Ammon's horn (tissue), 1 donor: ENCODE measurements at regions not wholly inside any gene's neighbourhood (a gene's known extent, or its start where the extent isn't known, plus 50 kb on each side); places are given as distances from the start of the nearest gene placed in this dataset.
A peak's percentile ranks its signal among the peaks of the same experiment; 100 is the strongest.

ENCODE experiments used
- DNase-seq: peaks from one replicate; pipeline ENCODE4 v3.0.0-alpha.2; 2016; ENCODE audit warnings: low spot score

- DNase-seq: no peak
Observed at GRCh38 chr21:14722841-14723483, 176.8 kb upstream of the SAMSN1 start.

GRCh38 chr21:14720237-14720636, 174.1 kb upstream of the SAMSN1 start:
- no peak for DNase-seq

DNA sequence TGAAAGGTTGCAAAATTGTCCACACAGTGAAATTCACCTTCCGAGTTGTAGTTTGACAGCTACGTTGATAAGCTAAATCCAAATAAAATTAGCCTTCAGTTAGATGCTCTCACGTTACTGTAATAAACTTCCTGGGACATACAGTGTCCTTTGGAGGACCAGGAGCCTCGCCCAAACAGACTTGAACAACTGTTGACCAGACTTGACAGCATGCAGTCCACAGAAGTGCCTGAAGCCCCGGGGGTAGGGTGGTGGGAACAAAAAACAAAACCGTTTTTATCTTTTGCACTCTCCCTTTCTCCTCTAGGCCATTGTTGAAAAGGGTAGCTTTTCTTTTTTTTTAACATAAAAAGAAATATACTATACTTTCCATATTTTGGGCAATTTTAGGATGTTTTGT, 172.8 kb upstream of the SAMSN1 start:
- no peak for DNase-seq

DNA sequence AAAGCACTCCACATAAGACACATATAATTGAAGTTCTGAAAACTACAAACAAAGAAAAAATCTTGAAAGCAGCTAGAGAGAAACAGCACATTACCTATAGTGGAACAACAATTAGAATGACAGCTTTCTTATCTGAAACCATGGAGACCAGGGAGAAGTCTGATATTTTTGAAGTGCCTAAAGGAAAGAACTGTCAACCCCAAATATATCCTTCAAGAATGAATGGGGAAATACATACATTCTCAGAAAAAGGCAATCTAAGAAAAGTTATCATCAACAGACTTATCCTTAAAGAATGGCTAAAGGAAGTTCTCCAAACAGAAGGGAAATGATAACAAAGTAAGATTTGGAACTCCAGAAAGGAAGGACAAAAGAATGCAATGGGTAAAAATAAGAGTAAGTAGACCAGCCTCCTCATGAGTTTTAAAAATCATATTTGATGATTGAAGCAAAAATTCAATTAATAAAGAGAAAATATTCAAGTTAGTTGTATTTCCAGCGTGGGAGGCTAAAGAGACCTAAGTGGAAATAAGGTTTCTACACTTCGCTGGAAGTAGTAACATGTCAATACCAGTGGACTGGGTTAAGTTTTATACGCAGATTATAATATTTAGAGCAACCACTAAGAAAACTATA, 170.8 kb upstream of the SAMSN1 start:
- no peak for DNase-seq

- no peak for DNase-seq
Observed at GRCh38 chr21:14713109-14713508, 167.0 kb upstream of the SAMSN1 start.

DNA sequence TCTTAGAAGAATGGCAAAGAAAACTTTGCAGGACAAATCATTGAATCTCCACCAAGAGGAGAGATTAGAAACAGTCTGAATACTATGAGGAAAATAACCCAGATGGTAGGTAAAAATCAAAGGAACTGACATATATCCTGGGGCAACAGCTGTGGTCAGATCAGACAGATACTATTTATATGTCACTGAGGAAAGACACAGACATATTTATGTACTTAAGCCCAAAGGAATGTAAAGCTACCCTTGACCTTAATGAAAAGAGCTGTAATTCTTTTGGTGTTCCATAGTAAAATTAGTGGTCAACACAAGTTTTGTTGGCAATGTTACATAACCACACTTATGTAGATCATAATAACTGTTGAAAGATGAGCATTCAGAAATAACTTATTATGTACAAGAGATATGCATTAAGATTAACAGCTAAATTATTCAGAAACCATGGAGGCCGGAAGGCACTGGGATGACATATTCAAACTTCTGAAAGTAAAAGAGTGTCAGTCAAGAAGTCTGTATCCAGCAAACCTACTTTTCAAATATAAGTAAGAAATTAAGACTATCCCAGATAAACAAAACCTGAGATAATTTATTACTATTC, 166.1 kb upstream of the SAMSN1 start:
- no peak for DNase-seq

- DNase-seq: no peak
Observed at GRCh38 chr21:14711287-14711686, 165.2 kb upstream of the SAMSN1 start.

DNA sequence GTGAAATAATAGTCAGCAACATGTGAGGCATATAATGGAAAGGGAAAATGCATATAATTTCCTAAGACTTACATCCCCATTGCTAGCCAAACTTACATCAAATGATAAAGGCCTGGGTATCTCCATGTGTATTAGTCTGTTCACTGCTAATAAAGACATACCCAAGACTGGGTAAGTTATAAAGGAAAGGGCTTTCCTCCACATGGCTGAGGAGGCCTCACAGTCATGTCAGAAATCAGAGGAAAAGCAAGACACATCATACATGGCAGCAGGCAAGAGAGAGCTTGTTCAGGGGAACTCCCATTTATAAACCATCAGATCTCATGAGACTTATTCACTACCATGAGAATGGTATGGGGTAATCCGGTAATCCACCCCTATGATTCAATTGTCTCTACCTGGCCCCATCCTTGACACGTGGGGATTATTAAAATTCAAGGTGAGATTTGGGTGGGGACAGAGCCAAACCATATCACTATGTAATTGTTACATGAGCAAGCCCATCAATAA, 161.5 kb upstream of the SAMSN1 start:
- DNase-seq: no peak

- no peak for DNase-seq
Observed at GRCh38 chr21:14706712-14707510, 160.8 kb upstream of the SAMSN1 start.

DNA sequence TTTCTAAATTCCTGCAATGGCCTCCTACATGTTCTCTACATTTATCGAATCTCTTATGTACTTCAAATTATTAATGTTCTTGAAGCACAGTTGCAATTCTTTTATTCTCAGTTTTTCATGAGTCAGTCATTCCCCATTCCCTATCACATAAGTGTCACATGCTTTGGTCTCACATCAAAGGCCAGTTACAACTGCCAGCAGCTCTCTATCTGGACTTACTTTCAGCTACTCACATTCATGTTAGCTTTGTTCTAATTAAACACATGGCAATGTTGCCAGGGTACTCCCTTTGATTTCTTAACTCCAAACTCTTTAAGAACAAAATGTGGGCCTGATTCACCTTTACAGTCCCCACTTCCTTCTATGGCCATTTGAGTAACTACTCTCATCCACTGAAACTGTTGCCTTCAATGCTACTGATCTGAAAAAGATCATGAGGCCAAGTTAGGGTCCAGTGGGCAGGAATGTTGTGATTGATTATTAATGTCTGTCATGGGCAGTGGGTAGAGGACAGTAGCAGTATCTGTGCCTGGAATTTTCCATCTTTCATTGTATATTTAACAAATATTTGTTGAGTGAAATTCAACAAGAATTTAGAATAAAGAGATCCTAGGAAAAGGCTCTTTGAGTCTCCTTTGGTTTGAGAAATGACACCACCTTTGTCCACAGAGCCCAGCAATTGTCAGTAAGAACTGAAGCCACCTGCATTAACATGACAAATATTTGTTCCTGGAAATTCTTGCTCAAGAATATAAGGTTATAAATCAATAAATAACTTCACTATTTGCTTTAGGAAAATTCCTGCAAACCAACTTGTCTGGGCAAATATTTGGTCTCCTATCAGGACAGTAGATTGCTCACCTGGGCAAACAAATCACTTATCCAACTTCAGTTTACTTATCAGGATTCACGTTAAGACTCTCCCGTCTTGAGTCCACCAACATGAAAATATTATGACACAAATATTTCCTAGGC, 153.6 kb upstream of the SAMSN1 start:
- DNase-seq: no peak

- DNase-seq: no peak
Observed at GRCh38 chr21:14697769-14698168, 151.7 kb upstream of the SAMSN1 start.

DNA sequence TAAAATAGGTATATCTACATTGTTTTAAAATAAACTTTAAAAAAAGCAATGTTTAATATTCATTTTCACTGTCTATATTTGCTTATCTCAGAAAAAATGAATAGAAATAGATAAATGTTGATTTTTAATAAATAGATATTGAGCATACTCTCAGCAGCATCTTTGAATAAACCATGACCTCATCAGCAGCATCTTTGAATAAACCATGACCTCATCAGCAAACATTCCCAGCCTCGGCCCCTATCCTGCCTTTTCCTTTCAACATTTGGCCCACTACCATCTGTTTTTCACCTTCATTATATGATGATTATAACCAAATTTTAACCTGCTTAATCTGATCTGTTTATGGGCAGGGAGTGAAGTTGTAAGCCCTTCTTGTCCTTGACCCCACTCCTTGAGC, 148.7 kb upstream of the SAMSN1 start:
- DNase-seq: no peak

DNA sequence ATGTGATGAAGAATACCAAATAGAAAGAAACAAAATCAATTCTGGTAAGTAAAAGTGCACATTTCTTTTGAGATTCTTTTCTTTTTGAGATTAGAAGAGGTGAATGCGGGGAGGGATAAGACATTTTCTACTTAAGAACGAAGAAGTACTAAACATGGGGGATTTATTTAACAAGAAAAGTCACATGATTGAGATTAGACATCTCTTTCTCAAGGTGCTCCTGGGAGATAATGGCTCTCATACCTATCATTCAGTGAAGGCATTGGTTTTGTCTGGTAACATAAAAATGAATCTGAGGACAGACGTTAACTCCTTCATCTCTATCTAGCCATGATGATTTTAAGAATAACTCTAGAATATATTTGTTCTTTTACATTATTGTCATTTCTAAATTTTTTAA, 147.9 kb upstream of the SAMSN1 start:
- DNase-seq: no peak

DNA sequence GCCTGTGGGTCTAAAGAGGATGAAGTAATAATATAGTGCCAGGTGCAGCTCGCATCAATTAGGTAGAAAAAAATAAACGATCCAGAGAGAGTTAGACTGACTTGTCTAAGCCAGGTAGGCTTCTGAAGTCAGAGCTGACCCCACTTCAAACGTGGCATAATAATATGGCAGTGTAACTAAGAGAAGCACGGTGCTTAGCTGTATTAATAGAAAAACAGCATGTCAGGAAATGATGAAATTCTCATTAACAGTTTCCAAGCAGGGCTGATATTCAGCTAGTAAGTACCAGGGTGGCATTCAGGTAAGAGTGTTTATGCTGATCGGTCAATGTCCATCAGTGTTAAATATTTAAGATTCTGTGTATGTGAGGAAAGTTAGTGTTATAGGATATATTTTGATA, 145.8 kb upstream of the SAMSN1 start:
- no peak for DNase-seq

DNA sequence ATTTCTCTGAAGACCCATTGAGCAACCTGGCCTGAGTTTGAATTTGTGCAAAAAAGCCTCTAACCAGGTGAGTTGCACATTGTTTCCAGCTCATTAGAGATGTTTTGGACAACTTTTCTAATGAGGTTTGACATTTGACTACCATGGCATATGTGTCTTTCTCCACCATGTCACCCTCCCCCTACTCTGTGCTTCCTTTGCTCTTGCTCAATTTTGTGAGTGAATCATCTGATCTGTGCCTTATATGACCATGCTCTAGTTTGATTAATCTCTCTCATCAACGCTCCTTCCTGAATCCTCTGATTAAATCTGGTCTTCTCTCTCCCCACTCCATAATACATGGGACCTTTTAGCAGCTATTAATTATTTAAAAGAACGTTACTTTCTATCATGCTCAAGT, 144.8 kb upstream of the SAMSN1 start:
- DNase-seq: no peak

DNA sequence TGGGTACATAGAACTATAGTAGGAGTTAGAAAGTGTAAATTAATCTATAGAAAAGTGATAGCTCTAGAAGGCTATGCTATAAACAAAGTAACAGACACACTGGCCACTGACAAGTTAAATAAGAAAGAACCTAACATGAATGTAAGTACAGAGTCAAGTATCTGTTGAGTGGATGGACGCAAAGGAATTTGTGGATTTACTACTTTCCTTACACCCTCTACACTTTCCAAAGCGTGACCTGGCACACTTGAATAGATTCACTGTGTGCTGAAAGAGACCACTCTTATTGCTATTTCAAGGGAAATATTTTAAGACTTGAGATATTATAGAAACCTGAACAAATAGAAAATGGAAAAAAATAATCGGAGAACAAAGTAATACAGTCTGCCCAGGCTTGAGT, 142.8 kb upstream of the SAMSN1 start:
- DNase-seq: no peak

GRCh38 chr21:14688412-14688811, 142.3 kb upstream of the SAMSN1 start:
- no peak for DNase-seq

DNA sequence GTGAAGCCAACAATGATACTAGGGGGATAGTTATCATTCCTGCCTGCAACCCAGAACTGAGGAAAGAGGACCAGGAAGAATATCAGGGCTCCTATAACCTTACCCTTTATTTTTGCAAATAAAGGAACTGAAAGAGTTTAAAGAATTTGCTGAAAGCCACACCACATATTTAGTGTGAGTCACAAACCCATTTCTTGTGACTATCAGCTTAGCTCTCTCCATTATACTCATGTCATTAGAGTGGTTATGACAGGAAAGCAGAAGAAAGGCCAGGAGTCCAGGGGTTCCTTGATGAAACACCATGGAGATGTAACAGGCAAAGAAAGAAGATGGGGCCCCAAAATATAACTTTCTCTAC, 141.1 kb upstream of the SAMSN1 start:
- peak; percentile 19 for DNase-seq

DNA sequence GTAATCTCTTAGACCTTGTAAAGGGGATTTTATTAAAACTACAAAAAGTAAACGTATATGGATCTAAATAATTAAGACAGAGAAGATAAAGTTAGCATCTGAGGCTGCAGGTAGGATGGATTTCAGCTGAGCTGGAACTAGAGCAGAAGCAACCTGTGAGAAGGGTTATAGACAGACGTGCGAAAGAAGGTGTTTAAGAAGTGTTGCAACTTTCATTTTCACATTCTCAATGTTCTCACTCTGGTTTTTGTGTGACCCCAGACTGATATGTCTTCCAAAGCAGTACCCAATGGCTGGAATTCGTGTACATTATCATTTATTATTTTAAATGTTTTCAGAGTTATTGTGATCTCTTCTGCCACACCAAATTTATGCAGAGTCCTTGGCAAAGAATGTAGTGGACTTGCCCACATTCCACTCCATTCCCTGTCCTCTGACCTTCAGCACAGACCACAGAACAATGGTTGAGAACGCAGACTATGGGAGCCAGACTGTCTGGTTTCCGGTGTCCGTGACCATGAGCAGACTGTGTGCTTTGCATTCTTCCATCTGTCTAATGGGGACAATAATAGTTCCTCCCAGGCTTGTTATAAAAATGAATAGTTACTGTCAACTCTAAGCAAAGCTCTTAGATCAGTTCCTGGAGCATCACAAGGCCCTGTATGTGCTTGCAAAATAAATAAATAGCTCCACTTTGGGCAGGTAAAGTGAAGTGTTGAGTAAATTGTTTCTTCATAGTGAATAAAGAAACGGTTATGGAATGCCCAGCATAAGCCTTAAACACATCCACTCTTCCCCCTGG, 140.6 kb upstream of the SAMSN1 start:
- peak; percentile 44 for DNase-seq

DNA sequence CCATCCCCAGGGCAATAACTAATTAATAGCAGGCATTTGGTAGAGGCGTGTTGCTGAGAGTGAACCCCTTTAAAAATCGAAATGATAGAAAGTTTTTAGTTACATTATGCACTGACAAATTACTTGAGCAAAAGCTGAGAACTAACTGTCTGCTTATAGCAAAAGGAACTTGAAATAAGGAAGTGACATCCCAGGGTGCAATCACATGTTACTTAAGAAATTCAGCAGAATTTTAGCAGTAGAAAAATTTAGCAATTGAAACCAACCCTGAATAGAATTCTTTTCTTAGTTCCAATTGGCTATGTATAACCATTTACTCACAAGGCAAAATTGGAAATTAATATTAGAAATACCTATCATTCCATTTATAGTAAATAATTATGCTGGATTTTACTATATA, 139.5 kb upstream of the SAMSN1 start:
- peak; percentile 28 for DNase-seq

DNA sequence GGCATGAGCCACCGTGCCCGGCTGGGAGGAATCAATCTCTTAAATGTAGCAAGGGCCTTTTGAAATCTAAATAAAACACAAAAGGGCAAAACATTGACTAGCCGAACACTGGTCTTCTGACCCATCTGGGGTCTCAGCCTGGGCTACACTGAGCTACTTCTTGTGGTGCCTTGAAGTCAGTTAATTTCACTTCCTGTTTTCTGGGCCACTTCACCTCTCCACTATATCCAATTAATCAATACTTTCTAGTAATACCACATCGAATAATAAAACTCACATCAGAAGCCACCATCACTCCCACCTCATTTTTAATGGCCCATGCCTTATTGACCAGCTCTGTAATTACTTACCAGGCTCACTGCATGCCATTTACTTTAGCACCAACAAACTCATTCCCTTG, 138.0 kb upstream of the SAMSN1 start:
- no peak for DNase-seq
